ENCODE measurements at regions not wholly inside any gene's neighbourhood (a gene's known extent, or its start where the extent isn't known, plus 50 kb on each side); places are given as distances from the start of the nearest gene placed in this dataset.

- no peak for DNase-seq
Measured at GRCh38 chr16:51761001-51761400, 609.9 kb upstream of the SALL1 start.

- DNase-seq = no peak
Measured at GRCh38 chr16:51759999-51760398, 608.9 kb upstream of the SALL1 start.

GRCh38 chr16:51759329-51759728 lies 608.3 kb upstream of the SALL1 start:
- no peak for DNase-seq

- no peak for DNase-seq
Measured at GRCh38 chr16:51757921-51758479, 606.9 kb upstream of the SALL1 start.

- DNase-seq = no peak
Measured at GRCh38 chr16:51757505-51757904, 606.4 kb upstream of the SALL1 start.

- DNase-seq = no peak
Measured at GRCh38 chr16:51757124-51757470, 606.0 kb upstream of the SALL1 start.

- DNase-seq = no peak
Measured at GRCh38 chr16:51756447-51757123, 605.5 kb upstream of the SALL1 start.

GRCh38 chr16:51755577-51756355 lies 604.7 kb upstream of the SALL1 start:
- no peak for DNase-seq

- no peak for DNase-seq
Measured at GRCh38 chr16:51755039-51755501, 604.0 kb upstream of the SALL1 start.

- no peak for DNase-seq
Measured at GRCh38 chr16:51753467-51754127, 602.5 kb upstream of the SALL1 start.

GRCh38 chr16:51752438-51752995 lies 601.4 kb upstream of the SALL1 start:
- no peak for DNase-seq

GRCh38 chr16:51747329-51747728 lies 596.3 kb upstream of the SALL1 start:
- DNase-seq = no peak

GRCh38 chr16:51734220-51734619 lies 583.1 kb upstream of the SALL1 start:
- no peak for DNase-seq

GRCh38 chr16:51733181-51733580 lies 582.1 kb upstream of the SALL1 start:
- no peak for DNase-seq

- no peak for DNase-seq
Measured at GRCh38 chr16:51731160-51731559, 580.1 kb upstream of the SALL1 start.

- DNase-seq = no peak
Measured at GRCh38 chr16:51723036-51723724, 572.1 kb upstream of the SALL1 start.

GRCh38 chr16:51722467-51722866 lies 571.4 kb upstream of the SALL1 start:
- DNase-seq = no peak

GRCh38 chr16:51719376-51719775 lies 568.3 kb upstream of the SALL1 start:
- DNase-seq = no peak

- no peak for DNase-seq
Measured at GRCh38 chr16:51716195-51716594, 565.1 kb upstream of the SALL1 start.

GRCh38 chr16:51713502-51713901 lies 562.4 kb upstream of the SALL1 start:
- no peak for DNase-seq

GRCh38 chr16:51710905-51711563 lies 560.0 kb upstream of the SALL1 start:
- no peak for DNase-seq

- no peak for DNase-seq
Measured at GRCh38 chr16:51710186-51710585, 559.1 kb upstream of the SALL1 start.

Data from GF-D8 (cell line).